H1 (cell line): ENCODE measurements at regions not wholly inside any gene's neighbourhood (a gene's known extent, or its start where the extent isn't known, plus 50 kb on each side); places are given as distances from the start of the nearest gene placed in this dataset.

Source experiments
- CTCF ChIA-PET: fragments of 300-600 bp; sonication (Branson Sonifier 250); formaldehyde crosslinking; loops from one replicate; lab custom pipeline; 2021; ENCODE audit not compliant: partially characterized antibody; lab: Charles Lee
- POLR2A ChIA-PET: fragments of 300-600 bp; sonication (Branson Sonifier 250); formaldehyde crosslinking; loops from one replicate; lab custom pipeline; 2021; ENCODE audit warnings: inconsistent platforms; ENCODE audit not compliant: partially characterized antibody; lab: Charles Lee
- DNase-seq, 2 experiments: peaks; one replicate each; pipeline versions ENCODE4 v3.0.0 to v3.0.0-alpha.2; 2010 to 2022; ENCODE audit warnings: low spot score in 2 of 2, low read depth in 1 of 2, mixed read lengths in 1 of 2
- FAIRE-seq: peaks from 2 replicates; lab custom pipeline; 2011; peaks lifted over from hg19 to GRCh38; lab: Jason Lieb, UNC
- H2AFZ ChIP-seq: 2 replicates; pipeline ENCODE4 v1.8.1; 2012; ENCODE audit warnings: low read length, inconsistent platforms
- H2AK5ac ChIP-seq: 2 replicates; pipeline ENCODE4 v1.6.1; 2013; ENCODE audit warnings: low read depth, low read length
- H2BK120ac ChIP-seq: replicated peaks from 2 replicates; pipeline ENCODE3; 2013; ENCODE audit warnings: low read depth, low read length, inconsistent platforms
- H2BK12ac ChIP-seq: 2 replicates; pipeline ENCODE4 v1.6.1; 2013; ENCODE audit warnings: low read depth, low read length
- H2BK15ac ChIP-seq: 2 replicates; pipeline ENCODE4 v1.6.1; 2013; ENCODE audit warnings: low read length
- H2BK20ac ChIP-seq: 2 replicates; pipeline ENCODE4 v1.6.1; 2013; ENCODE audit warnings: low read length
- H2BK5ac ChIP-seq: 2 replicates; pipeline ENCODE4 v1.6.1; 2013; ENCODE audit warnings: low read depth, low read length
- H3K14ac ChIP-seq: 2 replicates; pipeline ENCODE4 v1.6.1; 2013; ENCODE audit warnings: inconsistent platforms; ENCODE audit not compliant: insufficient read length
- H3K18ac ChIP-seq: 2 replicates; pipeline ENCODE4 v1.6.1; 2013; ENCODE audit warnings: low read length; ENCODE audit errors: extremely low read depth
- H3K23ac ChIP-seq: 2 replicates; pipeline ENCODE4 v1.6.1; 2013; ENCODE audit warnings: inconsistent platforms; ENCODE audit not compliant: insufficient read length
- H3K23me2 ChIP-seq: 2 replicates; pipeline ENCODE4 v1.6.1; 2013; ENCODE audit warnings: low read depth, low read length
- H3K27ac ChIP-seq: 2 replicates; pipeline ENCODE4 v1.6.1; 2011; ENCODE audit warnings: low read depth, low read length, inconsistent platforms
- H3K27me3 ChIP-seq, 4 experiments: replicated peaks in 1 of 4; 1 replicate in 1 of 4; 2 replicates in 3 of 4; pipeline versions ENCODE4 v1.6.1 to v1.8.1; 2011 to 2013; ENCODE audit warnings: low read length in 3 of 4, mild to moderate bottlenecking in 3 of 4, inconsistent platforms in 2 of 4, mixed read lengths in 2 of 4, moderate library complexity in 1 of 4; ENCODE audit not compliant: control insufficient read depth in 3 of 4, insufficient read depth in 3 of 4; ENCODE audit errors: extremely low read depth in 1 of 4
- H3K36me3 ChIP-seq, 4 experiments: 2 replicates each; pipeline versions ENCODE4 v1.6.1 to v1.8.1; 2011 to 2013; ENCODE audit warnings: mild to moderate bottlenecking in 4 of 4, low read length in 3 of 4, moderate library complexity in 2 of 4, control low read depth in 1 of 4, inconsistent platforms in 1 of 4; ENCODE audit not compliant: insufficient read depth in 4 of 4, control insufficient read depth in 2 of 4
- H3K4ac ChIP-seq: replicated peaks from 2 replicates; pipeline ENCODE3; 2013; ENCODE audit warnings: low read length, low read depth, mixed read lengths, inconsistent platforms; ENCODE audit not compliant: insufficient read length
- H3K4me1 ChIP-seq, 4 experiments: replicated peaks in 1 of 4; 1 replicate in 1 of 4; 2 replicates in 3 of 4; pipeline versions ENCODE4 v1.6.1 to v1.8.1; 2011 to 2013; ENCODE audit warnings: low read length in 3 of 4, inconsistent platforms in 2 of 4, mixed read lengths in 1 of 4; ENCODE audit not compliant: insufficient read depth in 4 of 4, control insufficient read depth in 3 of 4
- H3K4me2 ChIP-seq, 2 experiments: 2 replicates each; pipeline versions ENCODE4 v1.6.1 to v1.8.1; 2011 to 2013; ENCODE audit warnings: low read depth in 2 of 2, low read length in 2 of 2, control low read depth in 1 of 2, inconsistent platforms in 1 of 2, mild to moderate bottlenecking in 1 of 2; ENCODE audit not compliant: insufficient read depth in 1 of 2
- H3K4me3 ChIP-seq, 4 experiments: fragments of 200-600, 300-600 bp in 1 of 4; sonication (generic), shearing (Covaris generic), sonication (Bioruptor Twin) in 1 of 4; 2 replicates each; pipeline versions ENCODE4 v1.5.1 to v1.8.1; 2011 to 2016; ENCODE audit warnings: low read length in 4 of 4, low read depth in 3 of 4, control low read depth in 2 of 4, inconsistent platforms in 2 of 4, mild to moderate bottlenecking in 2 of 4, mixed read lengths in 1 of 4, moderate library complexity in 1 of 4; ENCODE audit not compliant: insufficient read depth in 2 of 4; ENCODE audit errors: extremely low read depth in 1 of 4
- H3K56ac ChIP-seq: replicated peaks from 2 replicates; pipeline ENCODE3; 2013; ENCODE audit warnings: low read depth, mild to moderate bottlenecking, mixed read lengths, low read length, inconsistent platforms; ENCODE audit not compliant: insufficient read length
- H3K79me1 ChIP-seq: 2 replicates; pipeline ENCODE4 v1.6.1; 2013; ENCODE audit warnings: low read depth, low read length, control low read depth
- H3K79me2 ChIP-seq, 2 experiments: 2 replicates each; pipeline versions ENCODE4 v1.6.1 to v1.8.1; 2012 to 2013; ENCODE audit warnings: low read length in 2 of 2, mild to moderate bottlenecking in 2 of 2, inconsistent platforms in 1 of 2; ENCODE audit not compliant: insufficient read depth in 2 of 2, control insufficient read depth in 1 of 2
- H3K9ac ChIP-seq, 4 experiments: replicated peaks in 1 of 4; 1 replicate in 1 of 4; 2 replicates in 3 of 4; pipeline versions ENCODE4 v1.6.1 to v1.8.1; 2011 to 2013; ENCODE audit warnings: low read depth in 3 of 4, low read length in 3 of 4, control low read depth in 2 of 4, mild to moderate bottlenecking in 2 of 4, moderate library complexity in 2 of 4, inconsistent platforms in 1 of 4; ENCODE audit errors: extremely low read depth in 1 of 4
- H3K9me3 ChIP-seq, 2 experiments: 2 replicates each; pipeline versions ENCODE4 v1.6.1 to v1.8.1; 2012 to 2013; ENCODE audit warnings: mild to moderate bottlenecking in 2 of 2, moderate library complexity in 2 of 2, control low read depth in 1 of 2, inconsistent platforms in 1 of 2, low read depth in 1 of 2, low read length in 1 of 2, mixed read lengths in 1 of 2; ENCODE audit not compliant: insufficient read depth in 2 of 2
- H4K20me1 ChIP-seq, 2 experiments: replicated peaks in 1 of 2; 2 replicates each; pipeline versions ENCODE3 to v1.8.1; 2011 to 2013; ENCODE audit warnings: inconsistent platforms in 2 of 2, low read length in 2 of 2, mild to moderate bottlenecking in 1 of 2; ENCODE audit not compliant: insufficient read depth in 2 of 2, control insufficient read depth in 1 of 2
- H4K5ac ChIP-seq: 2 replicates; pipeline ENCODE4 v1.6.1; 2013; ENCODE audit warnings: low read length, low read depth, mixed read lengths, inconsistent platforms; ENCODE audit not compliant: insufficient read length
- H4K8ac ChIP-seq: 2 replicates; pipeline ENCODE4 v1.8.0; 2013; ENCODE audit warnings: mild to moderate bottlenecking, moderate library complexity, low read length, inconsistent platforms; ENCODE audit not compliant: insufficient read depth; ENCODE audit errors: extremely low read depth
- H4K91ac ChIP-seq: replicated peaks from 2 replicates; pipeline ENCODE3; 2013; ENCODE audit warnings: low read length, mixed read lengths, inconsistent platforms; ENCODE audit not compliant: insufficient read length
- CEBPB ChIP-seq: IDR thresholded peaks from 2 replicates; pipeline ENCODE4 v1.6.1; 2012; ENCODE audit warnings: low read depth, low read length
- CTCF ChIP-seq, 3 experiments: IDR thresholded peaks; 1 replicate in 2 of 3; 2 replicates in 1 of 3; pipeline versions ENCODE4 v1.5.1 to v1.6.1; 2011; ENCODE audit warnings: low read length in 3 of 3, mild to moderate bottlenecking in 3 of 3, inconsistent platforms in 2 of 3, low read depth in 1 of 3, moderate library complexity in 1 of 3; ENCODE audit not compliant: insufficient read depth in 1 of 3; ENCODE audit errors: control extremely low read depth in 1 of 3
- HDAC2 ChIP-seq, 2 experiments: fragments of 300-600 bp in 1 of 2; sonication (generic) in 1 of 2; IDR thresholded peaks; 2 replicates each; pipeline ENCODE4 v1.6.1; 2011 to 2012; ENCODE audit warnings: low read depth in 2 of 2, low read length in 2 of 2, mild to moderate bottlenecking in 2 of 2, moderate library complexity in 2 of 2, borderline replicate concordance in 1 of 2, inconsistent platforms in 1 of 2
- JUND ChIP-seq: IDR thresholded peaks from 2 replicates; pipeline ENCODE4 v1.6.1; 2011; ENCODE audit warnings: mild to moderate bottlenecking, improper control_type of control experiment, low read length
- KDM4A ChIP-seq: IDR thresholded peaks from one replicate; pipeline ENCODE4 v1.7.1; 2012; ENCODE audit warnings: low read depth, mild to moderate bottlenecking, moderate library complexity, low read length, inconsistent platforms; ENCODE audit not compliant: severe bottlenecking
- RBBP5 ChIP-seq: IDR thresholded peaks from 2 replicates; pipeline ENCODE4 v1.7.1; 2012; ENCODE audit warnings: low read depth, mild to moderate bottlenecking, inconsistent platforms, low read length, moderate library complexity, borderline replicate concordance
- RFX5 ChIP-seq: IDR thresholded peaks from 2 replicates; pipeline ENCODE4 v1.6.1; 2011; ENCODE audit warnings: low read depth, low read length, improper control_type of control experiment, borderline replicate concordance
- SAP30 ChIP-seq: fragments of 300-600 bp; sonication (generic); IDR thresholded peaks from 2 replicates; pipeline ENCODE4 v1.7.1; 2012; ENCODE audit warnings: low read length, moderate library complexity, mild to moderate bottlenecking, inconsistent platforms; ENCODE audit not compliant: insufficient read depth, insufficient replicate concordance
- SIX5 ChIP-seq: IDR thresholded peaks from 2 replicates; pipeline ENCODE4 v1.6.1; 2011; ENCODE audit warnings: mild to moderate bottlenecking, low read depth, low read length
- SP2 ChIP-seq: IDR thresholded peaks from 2 replicates; pipeline ENCODE4 v1.6.1; 2012; ENCODE audit warnings: mild to moderate bottlenecking, low read length, inconsistent platforms
- TBP ChIP-seq: IDR thresholded peaks from 2 replicates; pipeline ENCODE4 v1.6.1; 2011; ENCODE audit warnings: low read depth, low read length, improper control_type of control experiment
- TCF12 ChIP-seq: IDR thresholded peaks from 2 replicates; pipeline ENCODE4 v1.6.1; 2011; ENCODE audit warnings: low read depth, mild to moderate bottlenecking, low read length
- ZNF274 ChIP-seq: IDR thresholded peaks from 2 replicates; pipeline ENCODE4 v1.7.0; 2012; ENCODE audit warnings: low read length, borderline replicate concordance; ENCODE audit errors: extremely low read depth
- WGBS, 2 experiments: shearing (Covaris generic) in 1 of 2; methylation state at CpG; one replicate each; pipeline versions ENCODE4 v1.1.6 to v1.1.7; 2013 to 2015; ENCODE audit warnings: low lambda C conversion rate in 2 of 2, mixed read lengths in 2 of 2, inconsistent platforms in 1 of 2, low coverage in 1 of 2, missing lambda C conversion rate in 1 of 2; ENCODE audit not compliant: insufficient replicate concordance in 2 of 2, insufficient coverage in 1 of 2, insufficient read length in 1 of 2; ENCODE audit errors: extremely low coverage in 1 of 2, missing lambda C conversion rate in 1 of 2; 5-methylcytosine and 5-hydroxymethylcytosine counted together

DNA sequence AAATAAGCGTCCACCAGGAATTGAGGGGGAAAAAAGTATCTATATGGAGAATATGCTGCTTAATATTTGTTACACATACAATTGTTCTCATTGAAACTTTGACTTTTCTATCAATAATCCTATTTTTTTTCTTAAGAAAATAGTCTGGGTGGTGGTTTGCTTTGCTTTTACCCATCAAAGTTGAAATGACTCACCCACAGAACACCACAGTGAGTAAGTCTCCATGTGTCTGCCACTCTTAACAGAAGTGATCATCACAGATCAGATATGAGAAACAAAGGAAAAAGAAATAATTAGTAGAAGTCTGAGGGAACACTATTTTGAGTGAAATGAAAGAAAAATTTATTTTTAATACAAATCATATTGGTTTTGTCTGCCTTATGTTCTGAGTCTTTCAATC is 742.8 kb downstream of the CDH9 start:
- Histone ChIP-seq H4K8ac (no peak overlapping the region), H2BK15ac (no peak overlapping the region), H2BK120ac (no peak overlapping the region), H3K18ac (no peak overlapping the region), H3K36me3 (no peaks in the 10 kb centered on the region), H3K56ac (no peak overlapping the region), H3K4me3 (no peak overlapping the region), H3K79me2 (no peaks in the 10 kb centered on the region), H3K9me3 (no peaks in the 10 kb centered on the region), H3K23ac (no peak overlapping the region), H2BK12ac (no peak overlapping the region), H3K4me2 (no peak overlapping the region), H3K14ac (no peak overlapping the region), H2BK5ac (no peak overlapping the region), H4K91ac (no peak overlapping the region), H4K5ac (no peak overlapping the region), H3K23me2 (no peaks in the 10 kb centered on the region), H2AFZ (no peak overlapping the region), H3K9ac (no peak overlapping the region), H3K4me1 (no peaks in the 10 kb centered on the region), H2AK5ac (no peak overlapping the region), H3K27me3 (no peaks in the 10 kb centered on the region), H3K4ac (no peak overlapping the region), H3K27ac (no peak overlapping the region), H3K79me1 (no peaks in the 10 kb centered on the region), H2BK20ac (no peak overlapping the region), H4K20me1 (no peaks in the 10 kb centered on the region)
- no peak for DNase-seq
- ChIA-PET CTCF (no interaction called here), POLR2A (no interaction called here)
- 94% methylated on average over 1 of the region's 1 CpG; no CpG with 5 or more reads in 1 of the 2 experiments for whole genome bisulfite sequencing, 2 experiments
- no peak for FAIRE-seq
- TF ChIP-seq ZNF274 (no peak), RBBP5 (no peak), CEBPB (no peak), SP2 (no peak), RFX5 (no peak), CTCF (IDR thresholded peaks at IDR 0.05; ENCODE audit: control extremely low read depth in 1 of 3, insufficient read depth in 1 of 3, low read depth in 1 of 3, low read length in 3 of 3) (no peak), SIX5 (no peak), SAP30 (no peak), HDAC2 (IDR thresholded peaks at IDR 0.05; ENCODE audit: borderline replicate concordance in 1 of 2, low read depth in 2 of 2, low read length in 2 of 2) (no peak), KDM4A (no peak), TCF12 (no peak), JUND (no peak), TBP (no peak)
